H1 (cell line): ENCODE measurements at regions not wholly inside any gene's neighbourhood (a gene's known extent, or its start where the extent isn't known, plus 50 kb on each side); places are given as distances from the start of the nearest gene placed in this dataset.

Experiments
- EGR1 ChIP-seq: IDR thresholded peaks from 2 replicates; pipeline ENCODE4 v1.6.1; 2011; ENCODE audit warnings: low read depth, low read length, borderline replicate concordance
- GABPA ChIP-seq: IDR thresholded peaks from 2 replicates; pipeline ENCODE4 v1.6.1; 2011; ENCODE audit warnings: mild to moderate bottlenecking, low read length, moderate library complexity, borderline replicate concordance; ENCODE audit not compliant: insufficient read depth
- JUND ChIP-seq: IDR thresholded peaks from 2 replicates; pipeline ENCODE4 v1.6.1; 2011; ENCODE audit warnings: mild to moderate bottlenecking, improper control_type of control experiment, low read length
- POLR2A ChIP-seq, 2 experiments: IDR thresholded peaks; 1 replicate in 1 of 2; 2 replicates in 1 of 2; pipeline ENCODE4 v1.6.1; 2011; ENCODE audit warnings: low read depth in 2 of 2, low read length in 2 of 2, mild to moderate bottlenecking in 2 of 2; ENCODE audit errors: control extremely low read depth in 1 of 2
- RAD21 ChIP-seq, 2 experiments: IDR thresholded peaks in 1 of 2; conservative IDR thresholded peaks in 1 of 2; 2 replicates each; pipeline ENCODE4 v1.6.1; 2011; ENCODE audit warnings: low read depth in 2 of 2, low read length in 2 of 2, improper control_type of control experiment in 1 of 2, inconsistent platforms in 1 of 2, mild to moderate bottlenecking in 1 of 2, moderate library complexity in 1 of 2
- RNF2 ChIP-seq: fragments of 200-900, 300-1000 bp; sonication (generic); IDR thresholded peaks from 2 replicates; pipeline ENCODE4 v1.7.1; 2016; ENCODE audit warnings: borderline replicate concordance, low read depth, mild to moderate bottlenecking, antibody characterized with exemption, low read length; ENCODE audit not compliant: poor library complexity, severe bottlenecking; ENCODE audit errors: missing control alignments
- SRF ChIP-seq: IDR thresholded peaks from 2 replicates; pipeline ENCODE4 v1.6.1; 2011; ENCODE audit warnings: mild to moderate bottlenecking, low read depth, low read length, moderate library complexity
- SUZ12 ChIP-seq: fragments of 200-600 bp; sonication (generic); IDR thresholded peaks from 2 replicates; pipeline ENCODE4 v1.6.1; 2012; ENCODE audit warnings: mild to moderate bottlenecking, inconsistent platforms, low read length, moderate library complexity, mixed read lengths
- TAF1 ChIP-seq: IDR thresholded peaks from 2 replicates; pipeline ENCODE4 v1.6.1; 2011; ENCODE audit warnings: mild to moderate bottlenecking, low read depth, low read length
- YY1 ChIP-seq: IDR thresholded peaks from 2 replicates; pipeline ENCODE4 v1.6.1; 2011; ENCODE audit warnings: low read depth, mild to moderate bottlenecking, low read length
- TF ChIP-seq, protein P1 (sequence below), 3 experiments: IDR thresholded peaks; 1 replicate in 2 of 3; 2 replicates in 1 of 3; pipeline versions ENCODE4 v1.5.1 to v1.6.1; 2011; ENCODE audit warnings: low read length in 3 of 3, mild to moderate bottlenecking in 3 of 3, inconsistent platforms in 2 of 3, low read depth in 1 of 3, moderate library complexity in 1 of 3; ENCODE audit not compliant: insufficient read depth in 1 of 3; ENCODE audit errors: control extremely low read depth in 1 of 3

DNA sequence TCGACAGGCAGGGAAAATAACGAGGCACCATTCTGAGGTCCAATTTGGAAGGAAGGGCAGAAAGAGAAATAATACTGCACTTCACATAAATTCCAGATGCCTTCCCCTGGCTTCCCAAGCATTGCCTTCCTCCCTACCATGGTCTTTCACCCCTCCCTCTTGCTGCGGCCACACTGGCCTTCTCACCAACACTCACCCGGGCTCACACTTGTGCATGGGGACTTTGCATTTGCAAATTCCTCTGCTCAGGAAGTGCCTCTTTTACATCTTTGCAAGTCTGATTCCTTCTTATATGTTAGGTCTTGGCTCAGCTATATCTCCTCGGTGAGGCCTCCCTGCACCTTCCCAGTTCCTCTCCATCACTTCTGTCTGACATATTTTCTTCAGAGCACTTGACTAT is 199.4 kb downstream of the CHIC2 start:
- no peak for TF ChIP-seq SUZ12
- no peak for TF ChIP-seq EGR1
- TF ChIP-seq, protein P1, sequence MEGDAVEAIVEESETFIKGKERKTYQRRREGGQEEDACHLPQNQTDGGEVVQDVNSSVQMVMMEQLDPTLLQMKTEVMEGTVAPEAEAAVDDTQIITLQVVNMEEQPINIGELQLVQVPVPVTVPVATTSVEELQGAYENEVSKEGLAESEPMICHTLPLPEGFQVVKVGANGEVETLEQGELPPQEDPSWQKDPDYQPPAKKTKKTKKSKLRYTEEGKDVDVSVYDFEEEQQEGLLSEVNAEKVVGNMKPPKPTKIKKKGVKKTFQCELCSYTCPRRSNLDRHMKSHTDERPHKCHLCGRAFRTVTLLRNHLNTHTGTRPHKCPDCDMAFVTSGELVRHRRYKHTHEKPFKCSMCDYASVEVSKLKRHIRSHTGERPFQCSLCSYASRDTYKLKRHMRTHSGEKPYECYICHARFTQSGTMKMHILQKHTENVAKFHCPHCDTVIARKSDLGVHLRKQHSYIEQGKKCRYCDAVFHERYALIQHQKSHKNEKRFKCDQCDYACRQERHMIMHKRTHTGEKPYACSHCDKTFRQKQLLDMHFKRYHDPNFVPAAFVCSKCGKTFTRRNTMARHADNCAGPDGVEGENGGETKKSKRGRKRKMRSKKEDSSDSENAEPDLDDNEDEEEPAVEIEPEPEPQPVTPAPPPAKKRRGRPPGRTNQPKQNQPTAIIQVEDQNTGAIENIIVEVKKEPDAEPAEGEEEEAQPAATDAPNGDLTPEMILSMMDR (IDR thresholded peaks at IDR 0.05; ENCODE audit: control extremely low read depth in 1 of 3, insufficient read depth in 1 of 3, low read depth in 1 of 3, low read length in 3 of 3), result no peak
- no peak for TF ChIP-seq TAF1
- TF ChIP-seq RAD21 (IDR thresholded peaks at IDR 0.05 in 1 of 2, conservative IDR thresholded peaks at IDR 0.05 in 1 of 2; ENCODE audit: low read depth in 2 of 2, low read length in 2 of 2), result no peak
- no peak for TF ChIP-seq JUND
- no peak for TF ChIP-seq POLR2A (IDR thresholded peaks at IDR 0.05; ENCODE audit: control extremely low read depth in 1 of 2, low read depth in 2 of 2, low read length in 2 of 2)
- TF ChIP-seq GABPA, result no peak
- TF ChIP-seq RNF2, result no peak
- no peak for TF ChIP-seq SRF
- no peak for TF ChIP-seq YY1
